ENCODE measurements at regions not wholly inside any gene's neighbourhood (a gene's known extent, or its start where the extent isn't known, plus 50 kb on each side); places are given as distances from the start of the nearest gene placed in this dataset.
A peak's percentile ranks its signal among the peaks of the same experiment; 100 is the strongest.

DNA sequence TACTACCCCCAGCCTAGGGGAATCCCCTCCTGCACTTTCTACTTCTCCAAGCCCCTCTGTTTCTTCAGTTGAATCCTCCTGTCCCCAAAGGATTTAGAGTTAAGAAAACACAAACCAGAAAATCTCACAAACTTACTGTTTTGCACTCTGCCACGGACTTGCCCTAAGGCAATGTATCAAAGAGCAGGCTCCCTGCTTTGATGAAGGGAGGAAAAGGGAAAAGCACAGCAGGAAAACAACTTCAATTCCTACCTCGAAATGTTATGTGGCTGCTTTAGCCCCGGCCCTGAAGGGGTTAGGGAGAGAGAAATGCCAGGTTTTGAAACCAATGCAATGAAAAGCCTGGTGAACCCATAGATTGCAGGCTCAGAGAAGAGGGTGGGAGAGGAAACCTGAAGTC lies 254.7 kb downstream of the MAN2A1 start:
- no peak for DNase-seq (ENCODE audit: low read depth)

DNA sequence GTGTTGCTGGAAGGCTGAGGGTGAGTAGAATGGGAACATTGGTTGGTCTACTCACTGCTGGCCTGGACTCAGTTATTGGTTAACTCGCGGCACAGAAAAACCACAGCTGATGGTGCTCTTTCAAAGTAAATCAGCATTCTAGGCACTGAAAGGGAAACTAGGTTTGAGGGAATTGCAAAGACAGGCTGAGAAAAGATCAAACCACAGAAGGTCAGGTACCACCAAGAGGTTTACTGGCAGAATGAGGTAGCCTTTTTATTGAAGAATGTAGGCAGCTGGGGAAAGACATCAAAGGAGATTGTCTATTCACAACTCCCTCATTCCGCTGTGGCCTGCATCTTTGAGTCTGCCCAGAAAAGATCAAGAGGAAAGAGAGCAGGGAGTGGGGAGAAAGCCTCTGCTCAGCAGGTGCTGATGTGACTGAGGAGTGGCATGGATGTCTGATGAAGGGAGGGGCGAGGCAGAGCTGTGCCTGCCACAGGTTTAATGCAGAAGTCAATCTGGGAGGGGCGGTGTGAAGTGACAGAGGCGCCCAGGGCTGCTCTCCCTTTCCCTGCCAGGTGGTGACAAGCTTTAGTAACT lies 255.5 kb downstream of the MAN2A1 start:
- peak; percentile 18 for DNase-seq (ENCODE audit: low read depth)

DNA sequence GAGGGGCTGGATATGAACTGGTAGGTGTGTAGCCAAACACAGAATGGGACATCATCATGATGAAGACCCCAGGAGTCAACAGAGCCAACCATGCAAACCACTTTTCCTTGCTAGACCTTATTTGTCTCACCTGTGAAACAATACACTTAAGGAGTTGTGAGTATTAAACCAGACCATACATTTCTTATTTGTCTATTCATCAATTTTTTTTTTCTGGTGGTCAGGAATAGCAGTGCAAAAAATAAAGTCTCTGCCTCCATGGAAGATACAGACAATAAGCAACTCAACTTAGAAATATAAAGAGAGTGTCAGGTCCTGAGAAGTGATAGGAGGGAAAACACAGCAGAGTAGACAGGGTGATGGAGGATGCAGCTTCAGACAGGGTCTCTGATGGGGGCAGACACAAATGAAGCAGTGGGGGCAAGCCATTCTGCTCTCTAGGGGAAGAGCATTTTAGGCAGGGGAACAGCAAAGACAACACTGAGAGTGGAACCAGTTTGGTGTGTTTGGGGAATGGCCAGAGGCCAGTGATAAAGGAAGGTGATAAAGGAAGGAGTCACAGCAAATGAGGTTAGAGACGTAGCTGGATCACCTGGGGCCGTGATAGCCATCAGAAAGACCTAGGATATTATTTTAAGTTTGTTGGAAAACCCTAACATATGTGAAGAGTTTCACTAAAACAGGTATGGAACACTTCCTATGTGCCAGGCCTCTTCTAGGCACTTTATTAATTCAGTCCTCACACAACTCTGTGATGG lies 256.2 kb downstream of the MAN2A1 start:
- DNase-seq (ENCODE audit: low read depth): no peak

DNA sequence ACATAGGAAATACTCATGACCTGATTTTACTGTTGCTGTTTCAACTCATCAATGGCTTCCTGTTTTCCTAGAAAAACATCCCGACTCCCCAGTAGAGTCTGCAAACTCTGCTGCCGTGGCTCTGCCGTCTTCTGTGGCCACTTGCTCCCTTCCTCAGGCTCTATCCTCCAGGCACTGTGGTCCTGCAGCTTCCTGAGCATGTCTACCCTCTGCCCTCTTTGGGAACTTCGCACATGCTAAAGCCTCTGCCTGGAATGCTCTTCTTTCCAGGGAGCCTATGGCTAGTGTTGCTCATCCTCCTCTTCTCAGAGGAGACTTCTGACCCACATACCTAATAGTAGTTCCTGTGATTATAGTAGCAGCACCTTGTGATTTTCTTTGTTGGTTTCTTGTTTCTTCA lies 256.9 kb downstream of the MAN2A1 start:
- DNase-seq (ENCODE audit: low read depth): no peak

DNA sequence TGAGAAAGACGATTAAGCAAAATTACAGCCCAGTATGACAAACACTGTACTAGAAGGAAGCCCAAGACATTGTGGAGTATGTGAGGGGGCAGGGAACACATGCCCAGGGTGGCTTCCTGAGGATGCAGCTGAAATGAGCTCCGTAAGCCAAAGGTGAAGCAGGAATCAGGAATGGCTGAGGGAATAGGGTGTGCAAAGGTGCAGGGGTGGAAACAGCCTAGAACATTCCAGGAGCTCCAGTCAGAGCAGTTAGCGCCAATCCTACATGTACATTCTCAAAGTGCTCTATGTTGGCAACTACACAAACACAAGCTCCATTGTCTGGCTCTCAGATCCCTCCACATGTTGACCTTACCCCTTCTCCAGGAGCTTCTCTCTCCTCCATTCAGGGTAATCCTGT lies 257.9 kb downstream of the MAN2A1 start:
- DNase-seq (ENCODE audit: low read depth): no peak

DNA sequence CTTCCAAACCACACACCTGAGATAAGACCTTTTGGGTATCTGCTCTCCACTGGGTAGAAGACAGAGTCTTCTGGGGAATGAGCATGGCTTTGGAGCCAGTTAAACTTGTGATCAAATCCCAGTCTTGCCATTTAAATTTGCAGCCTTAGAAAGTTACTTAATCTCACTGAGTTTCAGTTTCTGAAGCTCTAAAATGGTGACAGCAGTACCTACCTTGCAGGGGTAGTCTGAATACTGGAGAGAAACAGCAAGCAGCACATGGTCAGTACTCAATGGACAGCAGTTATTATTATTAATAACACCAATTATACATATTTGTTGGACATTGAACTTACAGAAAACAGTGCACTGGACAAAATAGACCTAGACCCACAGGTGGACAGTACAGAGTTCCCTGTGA lies 260.9 kb downstream of the MAN2A1 start:
- DNase-seq (ENCODE audit: low read depth): no peak

DNA sequence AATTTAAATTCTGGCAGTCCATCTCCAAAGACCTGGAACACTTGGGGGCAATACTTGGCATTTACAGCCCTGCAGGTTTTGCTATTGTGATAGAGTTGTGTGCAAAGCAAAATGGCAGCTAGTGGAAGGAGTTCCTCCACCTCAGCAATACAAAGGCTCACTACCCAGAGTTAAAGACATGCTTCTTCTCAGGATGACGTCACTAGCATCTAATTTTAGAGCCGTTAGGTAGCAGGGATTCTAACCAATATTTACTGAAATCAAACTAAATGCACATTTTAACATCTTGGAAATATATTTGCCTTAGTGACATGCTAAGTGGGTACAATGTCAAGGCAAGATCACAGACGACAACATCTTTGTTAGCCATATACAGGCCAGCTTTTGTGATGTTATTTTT lies 261.6 kb downstream of the MAN2A1 start:
- no peak for DNase-seq (ENCODE audit: low read depth)

DNA sequence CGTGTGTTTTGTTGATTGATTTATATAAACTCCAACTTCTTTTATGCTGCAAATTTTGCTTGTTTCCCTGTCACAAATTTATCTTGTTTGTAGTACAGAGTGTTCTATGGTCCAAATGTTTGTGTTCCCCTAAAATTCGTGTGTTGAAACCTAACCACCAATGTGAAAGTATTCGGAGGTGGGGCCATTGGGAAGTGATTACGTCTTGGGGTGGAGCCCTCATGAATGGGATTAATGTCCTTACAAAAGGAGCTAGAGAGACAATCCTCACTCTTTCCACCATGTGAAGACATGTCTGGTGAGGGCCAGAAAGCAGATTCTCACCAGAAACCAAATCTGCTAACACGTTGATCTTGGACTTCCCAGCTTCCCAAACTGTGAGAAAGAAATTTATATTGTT lies 262.0 kb downstream of the MAN2A1 start:
- no peak for DNase-seq (ENCODE audit: low read depth)

DNA sequence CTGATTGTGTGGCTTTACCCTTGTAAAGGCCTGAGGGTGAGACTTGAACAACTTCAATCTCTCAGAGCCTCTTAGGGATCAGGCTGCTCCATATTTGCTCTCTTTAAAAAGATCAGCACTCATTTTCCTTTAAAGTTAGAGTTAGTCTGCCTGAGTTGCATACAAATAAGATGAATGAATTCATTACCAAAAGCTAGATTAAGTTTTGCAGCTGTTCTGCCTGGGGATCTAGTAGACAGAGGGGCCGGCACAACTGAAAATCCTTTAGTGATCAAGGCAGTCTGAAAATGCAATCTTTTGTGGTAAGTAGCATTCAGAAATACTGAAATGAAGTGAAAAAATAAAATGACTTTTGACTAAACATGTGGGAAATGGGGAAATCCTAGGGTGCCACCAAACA lies 264.0 kb downstream of the MAN2A1 start:
- DNase-seq (ENCODE audit: low read depth): peak; percentile 45

DNA sequence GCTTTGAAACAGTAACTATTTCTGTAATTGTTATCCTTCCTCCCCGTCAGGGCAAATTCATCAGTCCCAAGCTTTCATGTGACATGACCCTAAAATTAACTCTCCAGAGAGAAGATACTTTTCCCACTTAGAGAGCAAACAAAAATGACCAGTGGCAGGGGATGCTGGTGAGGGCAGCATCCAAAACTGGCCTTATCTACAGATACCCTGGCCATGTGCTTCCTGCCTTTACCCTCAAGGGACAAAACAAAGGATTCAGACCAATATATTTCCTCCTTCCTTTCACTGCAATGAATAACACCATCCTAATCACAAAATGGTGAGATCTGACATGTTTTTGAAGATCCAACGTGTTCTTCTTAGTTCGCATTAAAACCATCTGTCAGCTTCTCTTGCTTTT lies 267.2 kb downstream of the MAN2A1 start:
- no peak for DNase-seq (ENCODE audit: low read depth)

DNA sequence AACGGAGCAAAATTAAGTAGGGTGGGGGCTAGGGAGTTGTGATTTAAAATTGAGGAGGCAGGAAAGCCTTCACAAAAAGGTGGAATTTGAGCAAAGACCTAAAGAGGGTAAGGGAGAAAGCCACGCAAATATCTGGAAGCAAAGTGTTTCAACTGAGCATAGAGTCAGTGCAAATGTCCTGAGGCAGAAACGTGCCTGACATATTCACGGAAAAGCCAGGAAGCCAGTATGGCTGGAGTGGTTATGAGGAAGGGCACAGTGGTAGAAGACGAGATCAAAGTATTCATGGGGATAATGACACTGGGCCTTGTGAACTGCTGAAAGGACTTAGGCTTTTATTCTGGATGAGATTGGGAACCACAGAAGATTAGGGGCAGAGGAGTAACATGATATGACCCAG lies 268.4 kb downstream of the MAN2A1 start:
- no peak for DNase-seq (ENCODE audit: low read depth)

DNA sequence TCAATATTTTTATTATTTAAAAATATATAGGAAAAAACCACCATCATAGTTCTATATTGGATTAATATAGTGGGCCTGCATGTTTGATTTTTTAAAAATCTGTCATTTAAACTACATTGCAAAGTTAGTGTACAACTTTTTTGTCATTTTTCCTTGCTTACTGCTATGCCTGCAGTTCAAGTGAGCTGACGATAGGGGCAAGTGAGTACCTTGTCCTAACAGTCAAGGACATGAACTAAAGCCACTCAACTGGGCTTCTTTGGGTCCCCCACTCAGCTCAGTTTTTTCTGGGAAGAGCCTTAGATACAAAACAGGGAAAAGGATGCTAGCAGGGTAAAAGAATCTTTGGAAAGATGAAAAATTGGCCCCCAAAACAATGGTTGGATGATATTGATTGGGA lies 269.9 kb downstream of the MAN2A1 start:
- DNase-seq (ENCODE audit: low read depth): no peak

DNA sequence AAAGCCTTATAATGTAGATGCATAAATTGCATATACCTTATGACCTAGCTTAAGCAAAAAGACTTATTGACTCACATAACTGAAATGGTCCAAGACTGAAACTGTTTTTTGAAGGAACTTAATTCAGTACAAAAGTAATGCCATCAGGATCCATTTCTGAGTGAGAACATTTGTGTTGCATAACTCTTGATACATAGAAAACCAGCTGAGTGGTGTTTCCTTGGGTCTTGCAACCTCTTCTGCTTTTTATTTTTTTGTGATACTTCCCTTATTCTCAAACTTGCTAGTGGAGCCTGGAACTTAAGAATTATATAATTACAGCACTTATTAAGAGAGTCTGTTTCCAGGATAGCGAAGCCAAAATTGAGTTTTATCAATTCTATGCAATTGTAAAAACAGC lies 272.0 kb downstream of the MAN2A1 start:
- no peak for DNase-seq (ENCODE audit: low read depth)

DNA sequence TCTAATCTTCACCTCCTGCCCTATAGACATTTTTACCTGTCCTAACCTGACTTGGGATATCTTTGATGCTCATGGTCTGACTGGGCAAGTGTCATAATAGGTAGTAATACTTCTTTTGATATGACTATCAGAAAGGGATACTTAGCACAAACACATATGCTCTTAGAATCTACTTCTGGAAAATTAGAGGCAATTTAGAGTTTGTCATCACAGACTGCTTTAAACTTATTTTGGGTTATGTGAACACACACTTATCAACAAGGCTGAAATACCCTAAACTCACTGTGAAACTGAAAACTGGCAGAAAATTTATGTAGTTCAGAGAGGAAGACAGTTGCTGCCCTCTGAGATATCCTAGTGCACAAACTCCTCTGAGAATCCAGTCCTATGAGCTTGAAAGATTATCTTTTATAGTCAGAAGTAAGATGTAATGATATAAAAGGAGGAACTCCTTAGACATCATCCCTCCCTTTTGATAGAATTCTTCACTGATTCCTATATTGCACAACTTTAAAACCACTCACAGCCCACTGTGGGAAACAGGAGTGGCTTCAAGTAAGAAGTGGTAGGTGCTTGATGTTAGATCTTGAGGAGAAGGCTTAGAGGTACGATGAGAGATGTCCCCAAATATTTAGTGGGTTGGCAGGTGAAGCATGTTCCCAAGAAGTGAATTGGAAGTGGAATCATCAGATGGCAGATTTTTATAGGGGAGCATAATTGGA lies 273.3 kb downstream of the MAN2A1 start:
- DNase-seq (ENCODE audit: low read depth): no peak

DNA sequence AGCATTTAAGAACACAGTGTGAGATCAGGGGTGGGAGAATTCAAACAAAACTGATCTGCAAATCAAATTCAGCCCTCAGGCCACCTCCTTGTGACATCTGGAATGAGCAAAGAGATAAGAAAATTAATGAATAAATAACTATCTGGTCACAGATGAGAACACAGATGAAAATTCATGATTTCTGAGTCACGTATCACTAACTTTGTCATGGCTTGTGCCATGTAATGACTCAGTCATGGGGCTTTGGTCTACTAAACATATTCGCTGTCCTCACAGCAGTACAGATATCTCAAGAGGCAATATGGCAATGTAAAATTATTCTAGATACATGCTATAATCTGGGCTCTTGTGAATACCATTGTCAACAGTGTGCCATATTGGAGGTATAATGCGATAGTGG lies 274.4 kb downstream of the MAN2A1 start:
- DNase-seq (ENCODE audit: low read depth): no peak

DNA sequence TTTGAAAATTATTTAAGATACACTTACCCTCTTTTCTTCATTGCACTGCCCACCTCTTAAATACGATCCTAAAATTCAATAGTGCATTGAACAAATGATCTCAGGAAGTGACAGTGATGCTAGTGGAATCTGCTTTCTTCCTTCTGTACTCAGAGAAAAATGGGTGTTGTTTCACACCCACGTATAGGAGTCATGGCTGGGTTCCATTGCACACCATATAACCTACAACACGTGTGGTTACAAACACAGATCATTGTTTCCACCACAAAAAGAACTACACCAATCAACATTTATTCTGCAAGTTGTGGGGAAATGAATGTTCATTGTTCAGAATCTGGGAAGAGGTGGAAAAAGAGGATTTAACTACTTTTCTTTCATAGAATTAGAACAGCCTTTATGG lies 275.9 kb downstream of the MAN2A1 start:
- DNase-seq (ENCODE audit: low read depth): no peak

DNA sequence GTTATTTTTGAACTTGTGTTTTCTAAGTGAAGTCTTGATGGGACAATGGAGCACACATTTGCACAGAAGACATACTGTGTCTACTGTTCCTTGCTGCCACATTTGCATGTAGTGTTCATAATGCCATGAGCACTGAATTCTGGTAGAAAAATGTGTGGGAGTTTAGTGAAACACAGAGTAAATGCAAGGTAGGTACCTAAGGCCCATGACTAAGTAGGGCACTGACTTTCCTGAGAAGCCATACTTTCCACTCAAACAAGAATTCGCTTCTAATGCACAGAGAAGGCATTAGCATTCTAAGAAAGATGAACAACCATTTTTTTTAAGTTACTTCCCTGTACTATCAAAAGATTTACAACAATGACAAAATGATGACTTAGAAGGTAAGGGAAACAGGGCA lies 282.2 kb downstream of the MAN2A1 start:
- no peak for DNase-seq (ENCODE audit: low read depth)

DNA sequence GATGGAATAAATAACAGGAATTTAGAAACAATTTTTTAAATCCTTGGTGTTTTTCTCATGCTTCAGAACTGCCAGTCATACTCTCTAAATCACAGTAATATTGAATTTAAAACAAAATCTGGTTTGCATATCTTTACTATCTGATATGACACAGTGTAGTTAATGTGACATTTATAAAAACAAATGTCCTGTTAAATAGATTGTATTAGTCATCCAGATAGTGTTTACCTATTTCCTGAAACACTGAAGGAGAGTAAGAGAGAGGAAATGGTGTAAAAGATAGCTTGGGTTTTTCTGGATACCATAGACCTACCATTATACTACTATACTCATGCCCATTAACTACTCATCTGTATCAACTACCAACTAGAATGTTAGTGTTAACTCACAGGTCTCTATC lies 292.3 kb downstream of the MAN2A1 start:
- no peak for DNase-seq (ENCODE audit: low read depth)

DNA sequence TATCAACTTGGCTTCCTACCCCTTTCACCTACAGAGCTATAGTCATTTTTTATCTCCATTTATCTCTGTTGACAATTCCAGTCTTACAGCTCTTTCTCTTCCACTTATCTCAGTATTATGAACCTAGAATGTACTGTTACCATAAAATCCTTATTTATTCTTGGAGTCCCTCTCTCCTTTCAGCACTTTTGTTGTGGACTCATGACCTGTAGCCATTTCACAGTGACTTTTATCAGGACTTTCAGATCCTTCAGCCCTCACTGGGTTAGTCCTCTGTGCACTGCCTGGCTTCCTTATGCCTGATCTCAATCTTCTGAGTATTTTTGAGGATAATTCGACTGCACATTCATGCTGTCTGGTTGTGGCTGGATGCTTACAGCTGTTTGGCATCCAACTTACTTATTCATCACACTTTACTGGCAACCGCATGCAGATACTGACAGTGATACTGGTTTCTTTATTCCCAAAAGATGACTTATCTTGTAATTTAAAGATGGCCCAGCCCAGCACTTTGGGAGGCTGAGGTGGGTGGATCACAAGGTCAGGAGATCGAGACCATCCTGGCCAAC lies 293.3 kb downstream of the MAN2A1 start:
- peak; percentile 67 for DNase-seq (ENCODE audit: low read depth)

DNA sequence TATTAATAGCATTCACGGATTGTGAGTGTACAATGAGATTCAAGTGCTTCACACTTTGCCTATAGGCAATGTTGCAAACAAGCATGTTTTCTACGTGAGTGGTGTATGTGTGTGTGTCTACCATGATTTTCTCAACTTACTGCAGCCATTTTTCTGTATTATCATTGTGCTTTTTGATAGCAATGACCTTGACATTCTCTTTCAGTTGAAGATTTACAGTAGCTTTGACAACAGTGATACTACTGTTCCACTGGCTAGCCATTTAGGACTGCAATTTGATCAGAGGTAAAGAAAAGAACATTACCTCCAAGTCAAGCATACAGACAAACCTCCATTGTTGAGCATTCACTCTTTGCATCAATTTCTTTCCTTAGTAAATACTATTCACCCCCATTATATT lies 297.0 kb downstream of the MAN2A1 start:
- DNase-seq (ENCODE audit: low read depth): no peak

DNA sequence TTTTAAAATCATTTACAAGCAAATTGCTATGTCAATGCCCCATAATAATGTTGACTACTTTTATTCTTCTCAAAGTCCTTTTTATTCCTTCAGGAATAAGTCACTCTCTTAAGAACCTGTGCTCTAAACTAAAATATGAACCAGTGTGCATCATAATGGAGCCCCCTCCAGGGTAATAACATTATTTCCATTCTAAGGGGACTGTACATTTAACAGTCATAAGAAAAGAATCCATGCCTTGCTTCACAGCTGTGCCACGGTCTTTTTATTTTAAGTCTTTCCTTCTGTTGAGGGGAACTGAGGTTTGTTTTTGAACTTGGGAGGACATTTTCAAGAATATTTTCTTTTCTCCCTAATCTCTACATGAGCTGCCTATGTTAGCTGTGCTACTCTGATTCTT lies 297.6 kb downstream of the MAN2A1 start:
- peak; percentile 32 for DNase-seq (ENCODE audit: low read depth)

DNA sequence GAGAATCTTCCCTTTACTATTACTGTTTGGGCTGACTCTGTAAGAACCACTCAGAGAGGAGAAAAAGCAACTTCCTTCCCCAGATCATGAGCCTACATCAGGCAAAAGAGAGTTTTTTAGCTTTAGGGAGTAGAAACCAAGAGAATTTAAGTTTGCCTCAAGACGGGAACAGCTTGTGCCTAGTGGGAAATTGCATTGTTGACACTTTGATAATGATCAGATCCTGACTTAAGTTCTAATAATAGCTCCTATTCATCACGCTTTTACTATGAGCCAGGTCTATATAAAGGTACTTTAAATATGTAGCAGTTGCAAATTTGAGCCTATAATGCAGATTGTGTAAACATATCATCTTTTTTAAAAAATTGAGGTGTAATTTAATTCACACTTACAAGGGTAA lies 298.2 kb downstream of the MAN2A1 start:
- peak; percentile 46 for DNase-seq (ENCODE audit: low read depth)

Data from myocyte (in vitro differentiated cells).